WTC11 (cell line): ENCODE measurements at regions not wholly inside any gene's neighbourhood (a gene's known extent, or its start where the extent isn't known, plus 50 kb on each side); places are given as distances from the start of the nearest gene placed in this dataset.

ENCODE experiments used
- ATAC-seq: fragments of 200-7000 bp; cut with Tn5 transposase; 2 replicates; pipeline ENCODE4 v1.10.0; 2021; ENCODE audit warnings: mild to moderate bottlenecking, moderate library complexity
- CTCF ChIA-PET: fragments of 300-600 bp; sonication (Branson Sonifier 250); formaldehyde crosslinking; loops from one replicate; lab custom pipeline; 2021; ENCODE audit warnings: antibody characterized with exemption; lab: Charles Lee
- POLR2A ChIA-PET: fragments of 350-600 bp; sonication (Branson Sonifier 250); formaldehyde crosslinking; loops from one replicate; lab custom pipeline; 2021; ENCODE audit warnings: antibody characterized with exemption; lab: Charles Lee
- DNase-seq: peaks from one replicate; pipeline ENCODE4 v3.0.0; 2021; ENCODE audit warnings: low spot score
- H3K27ac Mint-ChIP-seq: 2 replicates; pipeline ENCODE4 v1.8.0; 2021; ENCODE audit warnings: mixed read lengths
- H3K27me3 Mint-ChIP-seq: 2 replicates; pipeline ENCODE4 v1.8.0; 2021; ENCODE audit warnings: low read depth, mild to moderate bottlenecking, moderate library complexity, mixed read lengths
- H3K36me3 Mint-ChIP-seq: 2 replicates; pipeline ENCODE4 v1.8.0; 2021; ENCODE audit warnings: mixed read lengths
- H3K4me1 Mint-ChIP-seq: 2 replicates; pipeline ENCODE4 v1.8.0; 2022; ENCODE audit warnings: mixed read lengths
- H3K4me3 Mint-ChIP-seq: 2 replicates; pipeline ENCODE4 v1.8.0; 2021; ENCODE audit warnings: mild to moderate bottlenecking, moderate library complexity, mixed read lengths
- H3K9me3 Mint-ChIP-seq: 2 replicates; pipeline ENCODE4 v1.8.0; 2021; ENCODE audit warnings: mixed read lengths
- ARID4B ChIP-seq: sonication (generic); formaldehyde crosslinking; IDR thresholded peaks from 2 replicates; pipeline ENCODE4 v1.8.0; 2023; ENCODE audit warnings: missing genetic modification reagents, mild to moderate bottlenecking, borderline replicate concordance
- ATF1 ChIP-seq: sonication (generic); formaldehyde crosslinking; IDR thresholded peaks from 2 replicates; pipeline ENCODE4 v1.8.1; 2023; ENCODE audit warnings: mild to moderate bottlenecking, moderate library complexity, missing genetic modification reagents
- CTCF ChIP-seq: fragments of 200-600 bp; IDR thresholded peaks from 2 replicates; pipeline ENCODE4 v1.8.0; 2022; ENCODE audit warnings: antibody characterized with exemption
- E2F4 ChIP-seq: sonication (generic); formaldehyde crosslinking; IDR thresholded peaks from 2 replicates; pipeline ENCODE4 v1.8.1; 2022; ENCODE audit warnings: low read depth, mild to moderate bottlenecking, moderate library complexity, missing genetic modification reagents, borderline replicate concordance
- FOXK1 ChIP-seq: sonication (generic); formaldehyde crosslinking; IDR thresholded peaks from 2 replicates; pipeline ENCODE4 v1.8.0; 2022; ENCODE audit warnings: mild to moderate bottlenecking, moderate library complexity, missing genetic modification reagents
- IRF1 ChIP-seq: sonication (generic); formaldehyde crosslinking; IDR thresholded peaks from 2 replicates; pipeline ENCODE4 v1.8.0; 2023; ENCODE audit warnings: missing genetic modification reagents
- NFYB ChIP-seq: sonication (generic); formaldehyde crosslinking; conservative IDR thresholded peaks from 2 replicates; pipeline ENCODE4 v1.8.0; 2022; ENCODE audit warnings: low read depth, missing genetic modification reagents
- NR2C2 ChIP-seq: sonication (generic); formaldehyde crosslinking; IDR thresholded peaks from 2 replicates; pipeline ENCODE4 v1.8.0; 2022; ENCODE audit warnings: mild to moderate bottlenecking, missing genetic modification reagents
- PREB ChIP-seq: sonication (generic); formaldehyde crosslinking; IDR thresholded peaks from 2 replicates; pipeline ENCODE4 v1.8.1; 2022; ENCODE audit warnings: mild to moderate bottlenecking, missing genetic modification reagents, moderate library complexity, borderline replicate concordance
- PRRX2 ChIP-seq: fragments of 250-450 bp; sonication (Bioruptor Pico); IDR thresholded peaks from 2 replicates; pipeline ENCODE4 v1.8.0; 2021; ENCODE audit warnings: mild to moderate bottlenecking
- SMAD3 ChIP-seq: sonication (generic); formaldehyde crosslinking; IDR thresholded peaks from 2 replicates; pipeline ENCODE4 v1.8.0; 2022; ENCODE audit warnings: missing genetic modification reagents, mild to moderate bottlenecking, borderline replicate concordance
- TP53 ChIP-seq: sonication (generic); formaldehyde crosslinking; IDR thresholded peaks from 2 replicates; pipeline ENCODE4 v1.8.1; 2023; ENCODE audit warnings: mild to moderate bottlenecking, missing genetic modification reagents
- ZNF263 ChIP-seq: sonication (generic); formaldehyde crosslinking; IDR thresholded peaks from 2 replicates; pipeline ENCODE4 v1.8.1; 2022; ENCODE audit warnings: low read depth, mild to moderate bottlenecking, moderate library complexity, missing genetic modification reagents
- ZNF425 ChIP-seq: fragments of 250-450 bp; sonication (Bioruptor Pico); conservative IDR thresholded peaks from 2 replicates; pipeline ENCODE4 v1.9.0; 2021; ENCODE audit warnings: mild to moderate bottlenecking
- ZNF671 ChIP-seq: fragments of 250-450 bp; sonication (Bioruptor Pico); IDR thresholded peaks from 2 replicates; pipeline ENCODE4 v1.8.0; 2021; ENCODE audit warnings: mild to moderate bottlenecking

- H3K36me3 Mint-ChIP-seq, result no peaks in the 10 kb centered on the region
- POLR2A ChIA-PET, result no interaction called here
- no peak for TF ChIP-seq CTCF
- TF ChIP-seq PRRX2 (CRISPR knock-in tag), result no peak
- no peak for TF ChIP-seq ZNF425 (CRISPR knock-in tag)
- no peak for TF ChIP-seq ZNF671 (CRISPR knock-in tag)
- TF ChIP-seq NFYB (CRISPR knock-in tag), result no peak
- TF ChIP-seq ZNF263 (CRISPR knock-in tag), result no peak
- TF ChIP-seq TP53 (CRISPR knock-in tag), result no peak
- no peak for TF ChIP-seq IRF1 (CRISPR knock-in tag)
- no peak for TF ChIP-seq SMAD3 (CRISPR knock-in tag)
- TF ChIP-seq PREB (CRISPR knock-in tag), result no peak
- no peak for TF ChIP-seq ATF1
- TF ChIP-seq, all 79 proteins: peak for 0
- H3K4me3 Mint-ChIP-seq, result no peak overlapping the region
- CTCF ChIA-PET, result no interaction called here
- H3K27ac Mint-ChIP-seq, result no peak overlapping the region
- H3K27me3 Mint-ChIP-seq, result no peaks in the 10 kb centered on the region
- H3K9me3 Mint-ChIP-seq, result no peaks in the 10 kb centered on the region
- DNase-seq (no peak), ATAC-seq (no peak)
- H3K4me1 Mint-ChIP-seq, result no peaks in the 10 kb centered on the region
Observed at GRCh38 chr16:64522548-64522947, 599.3 kb downstream of the CDH11 start.

- ChIA-PET CTCF (no interaction called here), POLR2A (no interaction called here)
- H3K27me3 Mint-ChIP-seq, result no peaks in the 10 kb centered on the region
- H3K4me3 Mint-ChIP-seq, result no peak overlapping the region
- H3K27ac Mint-ChIP-seq, result no peak overlapping the region
- no peaks in the 10 kb centered on the region for H3K4me1 Mint-ChIP-seq
- H3K9me3 Mint-ChIP-seq, result peaks cover 5% of the 10 kb centered on the region
- TF ChIP-seq E2F4 (CRISPR knock-in tag), result no peak
- no peak for TF ChIP-seq SMAD3 (CRISPR knock-in tag)
- no peak for TF ChIP-seq FOXK1
- TF ChIP-seq ARID4B, result no peak
- TF ChIP-seq NR2C2 (CRISPR knock-in tag), result no peak
- ATAC-seq (no peak), DNase-seq (no peak)
- no peaks in the 10 kb centered on the region for H3K36me3 Mint-ChIP-seq
Observed at GRCh38 chr16:64513871-64514270, 608.0 kb downstream of the CDH11 start.
